GM12874 (cell line): ENCODE measurements at regions not wholly inside any gene's neighbourhood (a gene's known extent, or its start where the extent isn't known, plus 50 kb on each side); places are given as distances from the start of the nearest gene placed in this dataset.

Experiments used
- TF ChIP-seq, protein P1 (sequence below): IDR thresholded peaks from 2 replicates; pipeline ENCODE4 v1.5.1; 2011; ENCODE audit warnings: low read depth, mild to moderate bottlenecking, control low read depth, low read length, moderate library complexity; ENCODE audit not compliant: insufficient read depth

DNA sequence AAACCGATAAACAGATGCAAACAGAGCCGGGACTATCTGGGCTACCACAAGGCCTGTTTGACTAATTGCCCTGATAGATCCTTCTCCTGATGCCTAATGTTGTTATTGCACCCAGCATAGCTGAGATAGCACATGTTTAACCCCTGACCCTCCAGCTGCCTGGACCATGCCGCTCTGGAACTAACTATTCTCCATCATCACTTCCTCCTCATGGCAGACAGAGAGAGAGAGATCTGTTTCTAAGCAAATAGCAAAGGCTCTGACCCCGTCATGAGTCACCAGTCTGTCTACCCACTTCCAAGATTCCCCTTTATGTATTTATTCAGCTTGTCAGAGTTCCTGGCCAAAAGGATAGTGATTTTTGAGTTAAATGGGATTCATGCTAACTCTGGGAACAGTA, 58.2 kb upstream of the FLRT2 start:
- TF ChIP-seq, protein P1, sequence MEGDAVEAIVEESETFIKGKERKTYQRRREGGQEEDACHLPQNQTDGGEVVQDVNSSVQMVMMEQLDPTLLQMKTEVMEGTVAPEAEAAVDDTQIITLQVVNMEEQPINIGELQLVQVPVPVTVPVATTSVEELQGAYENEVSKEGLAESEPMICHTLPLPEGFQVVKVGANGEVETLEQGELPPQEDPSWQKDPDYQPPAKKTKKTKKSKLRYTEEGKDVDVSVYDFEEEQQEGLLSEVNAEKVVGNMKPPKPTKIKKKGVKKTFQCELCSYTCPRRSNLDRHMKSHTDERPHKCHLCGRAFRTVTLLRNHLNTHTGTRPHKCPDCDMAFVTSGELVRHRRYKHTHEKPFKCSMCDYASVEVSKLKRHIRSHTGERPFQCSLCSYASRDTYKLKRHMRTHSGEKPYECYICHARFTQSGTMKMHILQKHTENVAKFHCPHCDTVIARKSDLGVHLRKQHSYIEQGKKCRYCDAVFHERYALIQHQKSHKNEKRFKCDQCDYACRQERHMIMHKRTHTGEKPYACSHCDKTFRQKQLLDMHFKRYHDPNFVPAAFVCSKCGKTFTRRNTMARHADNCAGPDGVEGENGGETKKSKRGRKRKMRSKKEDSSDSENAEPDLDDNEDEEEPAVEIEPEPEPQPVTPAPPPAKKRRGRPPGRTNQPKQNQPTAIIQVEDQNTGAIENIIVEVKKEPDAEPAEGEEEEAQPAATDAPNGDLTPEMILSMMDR, result no peak

- TF ChIP-seq, protein P1, result no peak
Observed at GRCh38 chr14:85474431-85474830, 55.5 kb upstream of the FLRT2 start.

GRCh38 chr14:85475113-85475512, 54.8 kb upstream of the FLRT2 start:
- TF ChIP-seq, protein P1, result no peak

GRCh38 chr14:85479306-85479705, 50.6 kb upstream of the FLRT2 start:
- TF ChIP-seq, protein P1, result no peak

GRCh38 chr14:85479771-85480170, 50.2 kb upstream of the FLRT2 start:
- TF ChIP-seq, protein P1, result no peak
